SK-N-SH (cell line): ENCODE measurements at regions not wholly inside any gene's neighbourhood (a gene's known extent, or its start where the extent isn't known, plus 50 kb on each side); places are given as distances from the start of the nearest gene placed in this dataset.

Experiments used
- CTCF ChIA-PET: fragments of 300-600, 350-600 bp; formaldehyde crosslinking; extraction: SDS; loops from one replicate; lab custom pipeline; 2021; lab: Yijun Ruan, JAX
- POLR2A ChIA-PET: fragments of 350-600 bp; sonication (Branson Sonifier 250); formaldehyde crosslinking; extraction: SDS; loops from one replicate; lab custom pipeline; 2020; ENCODE audit warnings: antibody characterized with exemption, inconsistent platforms; lab: Yijun Ruan, JAX
- DNase-seq: peaks from one replicate; pipeline ENCODE4 v3.0.0; 2012
- H2AFZ ChIP-seq: fragments of 200-600 bp; sonication (generic); 2 replicates; pipeline ENCODE4 v1.8.1; 2016; ENCODE audit warnings: antibody characterized with exemption, mild to moderate bottlenecking, low read depth
- H3F3A ChIP-seq: fragments of 200-600 bp; sonication (generic); replicated peaks from 2 replicates; pipeline ENCODE3; 2016; ENCODE audit warnings: antibody characterized with exemption, mild to moderate bottlenecking; ENCODE audit not compliant: insufficient read depth
- H3K27ac ChIP-seq, 2 experiments: fragments of 200-500 bp in 1 of 2; fragments of 200-600 bp in 1 of 2; sonication (Bioruptor generic) in 1 of 2; sonication (generic), shearing (Covaris generic) in 1 of 2; 2 replicates each; pipeline versions ENCODE4 v1.5.1 to v1.6.1; 2014 to 2016; ENCODE audit warnings: low read depth in 2 of 2, inconsistent platforms in 1 of 2, low read length in 1 of 2, mild to moderate bottlenecking in 1 of 2, mixed read lengths in 1 of 2
- H3K27me3 ChIP-seq: fragments of 200-600 bp; sonication (generic), shearing (Covaris generic); 2 replicates; pipeline ENCODE4 v1.6.1; 2016; ENCODE audit warnings: mixed run types; ENCODE audit not compliant: insufficient read depth
- H3K36me3 ChIP-seq, 2 experiments: fragments of 200-500 bp in 1 of 2; fragments of 200-600 bp in 1 of 2; sonication (Bioruptor generic) in 1 of 2; sonication (generic) in 1 of 2; replicated peaks in 1 of 2; 2 replicates each; pipeline versions ENCODE3 to v1.5.1; 2014 to 2016; ENCODE audit warnings: low read length in 1 of 2, mild to moderate bottlenecking in 1 of 2; ENCODE audit not compliant: insufficient read depth in 2 of 2, control insufficient read depth in 1 of 2
- H3K4me1 ChIP-seq, 2 experiments: fragments of 200-500 bp in 1 of 2; fragments of 200-600 bp in 1 of 2; sonication (Bioruptor generic) in 1 of 2; sonication (generic), shearing (Covaris generic) in 1 of 2; 2 replicates each; pipeline versions ENCODE4 v1.5.1 to v1.6.1; 2014 to 2016; ENCODE audit warnings: low read depth in 1 of 2, low read length in 1 of 2, mixed run types in 1 of 2; ENCODE audit not compliant: insufficient read depth in 2 of 2, control insufficient read depth in 1 of 2
- H3K4me2 ChIP-seq: fragments of 200-600 bp; sonication (generic), shearing (Covaris generic); 2 replicates; pipeline ENCODE4 v1.6.1; 2017; ENCODE audit warnings: mixed run types
- H3K4me3 ChIP-seq, 2 experiments: fragments of 200-500 bp in 1 of 2; fragments of 200-600 bp in 1 of 2; sonication (Bioruptor generic) in 1 of 2; sonication (generic), shearing (Covaris generic) in 1 of 2; 2 replicates each; pipeline versions ENCODE4 v1.5.1 to v1.8.1; 2014 to 2016; ENCODE audit warnings: low read depth in 2 of 2, inconsistent platforms in 1 of 2, low read length in 1 of 2, mild to moderate bottlenecking in 1 of 2, mixed read lengths in 1 of 2, moderate library complexity in 1 of 2
- H3K79me2 ChIP-seq: fragments of 200-600 bp; sonication (generic); 2 replicates; pipeline ENCODE4 v1.8.1; 2017; ENCODE audit warnings: mild to moderate bottlenecking; ENCODE audit not compliant: insufficient read depth
- H3K9ac ChIP-seq: fragments of 200-600 bp; sonication (generic); 2 replicates; pipeline ENCODE4 v1.6.1; 2017; ENCODE audit warnings: mixed run types
- H3K9me2 ChIP-seq: fragments of 200-600 bp; sonication (generic); 2 replicates; pipeline ENCODE4 v1.6.1; 2017; ENCODE audit warnings: mixed run types
- H3K9me3 ChIP-seq: fragments of 200-600 bp; sonication (generic); 2 replicates; pipeline ENCODE4 v1.6.1; 2017; ENCODE audit warnings: mixed run types, mild to moderate bottlenecking, moderate library complexity
- H4K20me1 ChIP-seq: fragments of 200-600 bp; sonication (generic); 2 replicates; pipeline ENCODE4 v1.6.1; 2017; ENCODE audit warnings: mild to moderate bottlenecking, mixed run types; ENCODE audit not compliant: insufficient read depth
- CHD2 ChIP-seq: fragments of 150-350 bp; IDR thresholded peaks from 2 replicates; pipeline ENCODE4 v1.6.1; 2018; ENCODE audit warnings: low read length; ENCODE audit not compliant: partially characterized antibody
- ELF1 ChIP-seq: IDR thresholded peaks from 2 replicates; pipeline ENCODE4 v1.4.0; 2012
- EP300 ChIP-seq, 2 experiments: IDR thresholded peaks; 2 replicates each; pipeline versions ENCODE4 v1.4.0 to v1.6.1; 2012; ENCODE audit warnings: borderline replicate concordance in 1 of 2, low read depth in 1 of 2, low read length in 1 of 2
- EZH2phosphoT487 ChIP-seq: fragments of 200-600 bp; sonication (generic); IDR thresholded peaks from 2 replicates; pipeline ENCODE4 v1.6.1; 2017; ENCODE audit warnings: low read depth, mixed run types, mild to moderate bottlenecking, antibody characterized with exemption, moderate library complexity, borderline replicate concordance
- FOSL2 ChIP-seq: IDR thresholded peaks from 2 replicates; pipeline ENCODE4 v1.4.0; 2012; ENCODE audit warnings: low read depth, mild to moderate bottlenecking, moderate library complexity, borderline replicate concordance
- GABPA ChIP-seq: IDR thresholded peaks from 2 replicates; pipeline ENCODE4 v1.4.0; 2012; ENCODE audit warnings: low read depth, mild to moderate bottlenecking
- GATA2 ChIP-seq: sonication (generic); formaldehyde crosslinking; IDR thresholded peaks from 2 replicates; pipeline ENCODE4 v1.5.0; 2020; ENCODE audit warnings: mild to moderate bottlenecking, missing genetic modification reagents
- MEF2A ChIP-seq: IDR thresholded peaks from 2 replicates; pipeline ENCODE4 v1.4.0; 2012; ENCODE audit warnings: low read depth, borderline replicate concordance
- MXI1 ChIP-seq: IDR thresholded peaks from 2 replicates; pipeline ENCODE4 v1.6.1; 2012; ENCODE audit warnings: mild to moderate bottlenecking, low read depth, low read length, improper control_type of control experiment
- NFIC ChIP-seq: IDR thresholded peaks from 2 replicates; pipeline ENCODE4 v1.4.0; 2012; ENCODE audit warnings: borderline replicate concordance
- NRF1 ChIP-seq: IDR thresholded peaks from 2 replicates; pipeline ENCODE4 v1.6.1; 2012; ENCODE audit warnings: low read depth, mild to moderate bottlenecking, low read length
- RAD21 ChIP-seq: IDR thresholded peaks from 2 replicates; pipeline ENCODE4 v1.6.1; 2012; ENCODE audit warnings: mild to moderate bottlenecking, low read length
- RCOR1 ChIP-seq: fragments of 150-350 bp; IDR thresholded peaks from 2 replicates; pipeline ENCODE4 v1.6.1; 2017; ENCODE audit warnings: antibody characterized with exemption, low read length
- RFX5 ChIP-seq: IDR thresholded peaks from 2 replicates; pipeline ENCODE4 v1.6.1; 2012; ENCODE audit warnings: mild to moderate bottlenecking, improper control_type of control experiment, low read length
- SIN3A ChIP-seq: IDR thresholded peaks from 2 replicates; pipeline ENCODE4 v1.6.1; 2012; ENCODE audit warnings: low read depth, mild to moderate bottlenecking, low read length, moderate library complexity, borderline replicate concordance
- SMC3 ChIP-seq: IDR thresholded peaks from 2 replicates; pipeline ENCODE4 v1.6.1; 2012; ENCODE audit warnings: low read depth, low read length, improper control_type of control experiment
- WGBS: methylation state at CpG from one replicate; pipeline ENCODE4 v1.1.6; 2017; ENCODE audit warnings: low lambda C conversion rate; 5-methylcytosine and 5-hydroxymethylcytosine counted together
- TF ChIP-seq, protein P1 (sequence below): fragments of 150-350 bp; IDR thresholded peaks from 2 replicates; pipeline ENCODE4 v1.6.1; 2017; ENCODE audit warnings: antibody characterized with exemption, low read length, low read depth, borderline replicate concordance
- TF ChIP-seq, protein P2 (sequence below): fragments of 200-600 bp; sonication (generic); IDR thresholded peaks from 2 replicates; pipeline ENCODE4 v1.6.1; 2017; ENCODE audit warnings: antibody characterized with exemption, mild to moderate bottlenecking, moderate library complexity

DNA sequence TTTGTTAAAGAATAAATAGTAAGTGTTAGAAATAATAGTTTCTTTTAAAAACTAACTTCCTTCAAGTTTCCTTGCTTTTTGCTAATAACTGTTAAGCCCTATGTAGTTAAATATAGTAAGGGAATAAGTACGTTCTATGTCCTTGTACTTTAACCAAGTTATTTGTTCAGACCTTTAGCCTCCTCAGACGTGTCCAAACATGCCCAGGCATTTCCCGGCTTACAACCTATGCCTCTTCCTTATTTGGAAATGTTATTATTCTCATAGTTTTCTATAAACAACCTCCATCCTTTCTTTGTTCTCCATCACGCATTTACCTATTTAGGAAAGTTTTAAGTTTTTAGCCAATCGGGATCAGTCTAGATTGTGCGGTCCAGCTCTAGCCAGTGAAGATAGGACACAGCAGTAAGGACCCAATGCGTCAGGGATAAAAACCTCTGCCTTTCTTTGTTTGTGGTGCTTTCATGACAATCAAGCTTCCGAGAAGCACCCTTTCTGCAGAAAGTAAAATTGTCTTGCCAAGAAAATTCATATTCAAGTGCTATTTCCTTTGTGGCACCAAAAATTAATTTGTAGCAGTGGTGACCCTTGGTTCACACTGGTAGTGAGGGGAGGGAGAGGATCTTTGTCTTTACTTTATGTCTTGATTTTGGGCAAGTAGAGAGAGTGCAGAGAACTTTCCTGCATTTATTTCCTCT, 851.3 kb upstream of the POM121L12 start (continued):
- no peak for TF ChIP-seq SMC3
- no peak for TF ChIP-seq EP300 (IDR thresholded peaks at IDR 0.05; ENCODE audit: borderline replicate concordance in 1 of 2, low read depth in 1 of 2, low read length in 1 of 2)
- TF ChIP-seq, all 33 proteins: peak for 0

DNA sequence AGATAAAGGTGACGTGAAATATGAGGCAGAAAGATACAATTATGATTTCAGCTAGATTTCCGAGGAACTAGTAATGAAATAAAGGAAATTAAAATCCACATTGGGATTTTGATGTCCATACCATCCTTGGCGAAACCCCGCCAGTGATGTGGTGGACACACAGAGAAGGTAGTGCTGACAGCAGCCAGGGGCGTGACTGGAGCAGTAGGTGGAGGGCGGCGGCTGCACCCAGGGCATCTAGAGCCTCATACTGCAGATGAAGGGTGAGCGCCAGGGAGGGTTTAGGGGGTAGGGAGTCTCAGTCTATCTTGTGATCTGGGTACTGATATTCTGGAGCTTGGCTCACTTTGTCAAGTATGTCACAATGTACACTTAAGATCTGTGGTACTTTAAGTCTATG, 855.5 kb upstream of the POM121L12 start:
- Histone ChIP-seq H3K79me2 (no peaks in the 10 kb centered on the region), H3K9me3 (0 out of 2 replicates have a peak, but pooled peaks cover 4% of the 10 kb centered on the region), H3K27ac (no peak overlapping the region), H3K4me2 (no peak overlapping the region), H3K4me3 (no peak overlapping the region), H3K36me3 (no peaks in the 10 kb centered on the region), H3K9me2 (no peaks in the 10 kb centered on the region), H4K20me1 (no peaks in the 10 kb centered on the region), H3K27me3 (no peaks in the 10 kb centered on the region), H2AFZ (no peak overlapping the region), H3K4me1 (no peaks in the 10 kb centered on the region), H3K9ac (no peak overlapping the region), H3F3A (no peaks in the 10 kb centered on the region)
- 55% methylated on average over 8 of the region's 8 CpGs for WGBS
- DNase-seq = no peak
- ChIA-PET CTCF (no interaction called here), POLR2A (no interaction called here)
- TF ChIP-seq GATA2 (CRISPR knock-in tag) (no peak), EZH2phosphoT487 (no peak), ELF1 (no peak), RFX5 (no peak), MEF2A (no peak), RCOR1 (no peak), MXI1 (no peak), SMC3 (no peak), FOSL2 (no peak), NFIC (no peak), GABPA (no peak), NRF1 (no peak), CHD2 (no peak)
- TF ChIP-seq, protein P1, sequence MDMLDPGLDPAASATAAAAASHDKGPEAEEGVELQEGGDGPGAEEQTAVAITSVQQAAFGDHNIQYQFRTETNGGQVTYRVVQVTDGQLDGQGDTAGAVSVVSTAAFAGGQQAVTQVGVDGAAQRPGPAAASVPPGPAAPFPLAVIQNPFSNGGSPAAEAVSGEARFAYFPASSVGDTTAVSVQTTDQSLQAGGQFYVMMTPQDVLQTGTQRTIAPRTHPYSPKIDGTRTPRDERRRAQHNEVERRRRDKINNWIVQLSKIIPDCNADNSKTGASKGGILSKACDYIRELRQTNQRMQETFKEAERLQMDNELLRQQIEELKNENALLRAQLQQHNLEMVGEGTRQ = no peak

DNA sequence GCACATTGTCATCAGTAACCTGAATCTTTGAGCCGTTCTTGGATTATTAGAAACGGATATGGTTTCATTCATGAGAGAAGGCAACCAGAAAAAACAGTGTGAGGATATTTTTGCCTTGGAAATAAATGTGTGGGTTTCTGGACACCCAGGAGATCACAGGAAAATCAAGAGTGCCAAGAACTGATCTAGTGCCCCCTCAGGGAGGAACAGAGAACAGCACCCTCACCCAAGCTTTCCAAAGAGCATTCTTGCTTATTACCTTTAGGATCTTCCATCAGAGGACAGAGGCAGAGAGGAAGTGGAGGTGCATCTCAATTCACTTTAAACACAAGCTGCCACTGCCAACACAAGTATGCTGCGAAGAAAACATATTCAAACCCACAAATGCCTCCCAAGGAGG, 851.5 kb upstream of the COBL start:
- no peak overlapping the region for H3K4me3 ChIP-seq
- H3K9me3 ChIP-seq = no peaks in the 10 kb centered on the region; the same call in 1 of the 2 replicates
- WGBS = 10% methylated on average over 3 of the region's 3 CpGs
- no peak overlapping the region for H2AFZ ChIP-seq
- no peaks in the 10 kb centered on the region for H3K79me2 ChIP-seq
- no peaks in the 10 kb centered on the region for H3F3A ChIP-seq
- no peaks in the 10 kb centered on the region for H3K9me2 ChIP-seq
- peak; percentile 51 for DNase-seq
- CTCF ChIA-PET = interaction anchor here (0.7 to 1.0 kb wide), 4 partner anchors 27 to 737 kb away, joined by 3 read pairs; no protein-coding TSS in a partner anchor
- H3K4me1 ChIP-seq = peaks cover 0 to 2% of the 10 kb centered on the region in 2 experiments; a peak in 1 of 4 replicates
- TF ChIP-seq SIN3A (no peak), RAD21 (peak; percentile 38; the same call in 1 of the 2 replicates)
- TF ChIP-seq, protein P2, sequence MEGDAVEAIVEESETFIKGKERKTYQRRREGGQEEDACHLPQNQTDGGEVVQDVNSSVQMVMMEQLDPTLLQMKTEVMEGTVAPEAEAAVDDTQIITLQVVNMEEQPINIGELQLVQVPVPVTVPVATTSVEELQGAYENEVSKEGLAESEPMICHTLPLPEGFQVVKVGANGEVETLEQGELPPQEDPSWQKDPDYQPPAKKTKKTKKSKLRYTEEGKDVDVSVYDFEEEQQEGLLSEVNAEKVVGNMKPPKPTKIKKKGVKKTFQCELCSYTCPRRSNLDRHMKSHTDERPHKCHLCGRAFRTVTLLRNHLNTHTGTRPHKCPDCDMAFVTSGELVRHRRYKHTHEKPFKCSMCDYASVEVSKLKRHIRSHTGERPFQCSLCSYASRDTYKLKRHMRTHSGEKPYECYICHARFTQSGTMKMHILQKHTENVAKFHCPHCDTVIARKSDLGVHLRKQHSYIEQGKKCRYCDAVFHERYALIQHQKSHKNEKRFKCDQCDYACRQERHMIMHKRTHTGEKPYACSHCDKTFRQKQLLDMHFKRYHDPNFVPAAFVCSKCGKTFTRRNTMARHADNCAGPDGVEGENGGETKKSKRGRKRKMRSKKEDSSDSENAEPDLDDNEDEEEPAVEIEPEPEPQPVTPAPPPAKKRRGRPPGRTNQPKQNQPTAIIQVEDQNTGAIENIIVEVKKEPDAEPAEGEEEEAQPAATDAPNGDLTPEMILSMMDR = peak; percentile 22; the same call in 1 of the 2 replicates
- no peak overlapping the region for H3K27ac ChIP-seq
- POLR2A ChIA-PET = no interaction called here
- no peaks in the 10 kb centered on the region for H3K27me3 ChIP-seq
- no peaks in the 10 kb centered on the region for H3K36me3 ChIP-seq
- no peak overlapping the region for H3K4me2 ChIP-seq
- no peaks in the 10 kb centered on the region for H4K20me1 ChIP-seq
- H3K9ac ChIP-seq = no peak overlapping the region
